ENCODE measurements at regions not wholly inside any gene's neighbourhood (a gene's known extent, or its start where the extent isn't known, plus 50 kb on each side); places are given as distances from the start of the nearest gene placed in this dataset.

GRCh38 chr6:105759946-105760345 is 326.2 kb upstream of the PRDM1 start:
- DNase-seq (ENCODE audit: low read depth in 1 of 2, low spot score in 1 of 2): peak in 1 of 2 experiments; percentile 48
- Histone ChIP-seq H3K9me3 (no peaks in the 10 kb centered on the region), H3K4me3 (no peak overlapping the region), H3K4me2 (peak overlapping the region; percentile 55), H3K4me1 (peaks cover 25% of the 10 kb centered on the region), H3K27ac (peak overlapping the region; percentile 42 to 47; a peak in 5 of 6 replicates)
- ATAC-seq: peak in 1 of 2 experiments; percentile 61; a peak in 2 of 6 replicates
- no peak for FAIRE-seq
- 40% methylated on average over 4 of the region's 4 CpGs for WGBS (ENCODE audit: missing lambda C conversion rate)
- CTCF ChIA-PET: no interaction called here
- POLR2A ChIA-PET: no interaction called here
- TF ChIP-seq HES2 (IDR thresholded peaks at IDR 0.05): no peak
- TF ChIP-seq MAFK (IDR thresholded peaks at IDR 0.05; ENCODE audit: partially characterized antibody): no peak
- TF ChIP-seq, protein P1, sequence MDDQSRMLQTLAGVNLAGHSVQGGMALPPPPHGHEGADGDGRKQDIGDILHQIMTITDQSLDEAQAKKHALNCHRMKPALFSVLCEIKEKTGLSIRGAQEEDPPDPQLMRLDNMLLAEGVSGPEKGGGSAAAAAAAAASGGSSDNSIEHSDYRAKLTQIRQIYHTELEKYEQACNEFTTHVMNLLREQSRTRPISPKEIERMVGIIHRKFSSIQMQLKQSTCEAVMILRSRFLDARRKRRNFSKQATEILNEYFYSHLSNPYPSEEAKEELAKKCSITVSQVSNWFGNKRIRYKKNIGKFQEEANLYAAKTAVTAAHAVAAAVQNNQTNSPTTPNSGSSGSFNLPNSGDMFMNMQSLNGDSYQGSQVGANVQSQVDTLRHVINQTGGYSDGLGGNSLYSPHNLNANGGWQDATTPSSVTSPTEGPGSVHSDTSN (IDR thresholded peaks at IDR 0.05): no peak
- no peak for TF ChIP-seq KDM5A (IDR thresholded peaks at IDR 0.05)
- no peak for TF ChIP-seq TP53 (CRISPR knock-in tag; IDR thresholded peaks at IDR 0.05)

DNA sequence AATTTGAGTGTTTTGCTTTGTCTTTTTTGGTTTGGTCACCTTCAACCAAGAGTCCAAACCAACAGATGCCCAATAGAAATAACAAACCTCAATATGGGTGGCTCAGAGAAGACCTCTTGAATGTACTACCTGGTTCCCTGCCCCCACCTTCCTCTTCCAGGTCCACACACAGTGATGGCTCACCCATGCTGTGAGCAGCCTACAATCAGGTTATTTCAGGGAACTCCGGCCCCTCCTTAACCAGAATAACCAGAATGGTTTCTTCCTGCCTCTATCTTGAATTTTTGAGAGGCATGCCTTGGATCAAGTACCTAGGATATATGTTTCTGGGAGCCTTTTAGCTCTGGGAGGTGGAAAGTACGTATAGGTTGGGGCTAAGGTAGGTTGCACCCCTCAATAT is 327.1 kb upstream of the PRDM1 start:
- Histone ChIP-seq H3K9me3 (no peaks in the 10 kb centered on the region), H3K4me2 (no peak overlapping the region), H3K4me1 (peaks cover 25% of the 10 kb centered on the region), H3K27ac (peak overlapping the region in 1 of 2 experiments; percentile 47; a peak in 2 of 6 replicates), H3K4me3 (no peak overlapping the region)
- POLR2A ChIA-PET: no interaction called here
- CTCF ChIA-PET: no interaction called here
- 96% methylated on average over 2 of the region's 2 CpGs for WGBS (ENCODE audit: missing lambda C conversion rate)
- TF ChIP-seq HOXB5 (CRISPR knock-in tag; IDR thresholded peaks at IDR 0.05): no peak
- no peak for TF ChIP-seq JUNB (IDR thresholded peaks at IDR 0.05)
- TF ChIP-seq RARB (CRISPR knock-in tag; IDR thresholded peaks at IDR 0.05): no peak
- no peak for TF ChIP-seq ZNF302 (CRISPR knock-in tag; IDR thresholded peaks at IDR 0.05)
- no peak for TF ChIP-seq SREBF2 (IDR thresholded peaks at IDR 0.05)
- no peak for TF ChIP-seq E2F6 (IDR thresholded peaks at IDR 0.05; ENCODE audit: borderline replicate concordance, low read depth)
- TF ChIP-seq, protein P2, sequence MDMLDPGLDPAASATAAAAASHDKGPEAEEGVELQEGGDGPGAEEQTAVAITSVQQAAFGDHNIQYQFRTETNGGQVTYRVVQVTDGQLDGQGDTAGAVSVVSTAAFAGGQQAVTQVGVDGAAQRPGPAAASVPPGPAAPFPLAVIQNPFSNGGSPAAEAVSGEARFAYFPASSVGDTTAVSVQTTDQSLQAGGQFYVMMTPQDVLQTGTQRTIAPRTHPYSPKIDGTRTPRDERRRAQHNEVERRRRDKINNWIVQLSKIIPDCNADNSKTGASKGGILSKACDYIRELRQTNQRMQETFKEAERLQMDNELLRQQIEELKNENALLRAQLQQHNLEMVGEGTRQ (IDR thresholded peaks at IDR 0.05): no peak
- TF ChIP-seq ESRRA (IDR thresholded peaks at IDR 0.05; ENCODE audit: borderline replicate concordance, low read length): no peak
- no peak for TF ChIP-seq ZSCAN20 (CRISPR knock-in tag; IDR thresholded peaks at IDR 0.05)
- TF ChIP-seq HEYL (CRISPR knock-in tag; IDR thresholded peaks at IDR 0.05): no peak
- TF ChIP-seq, protein P3, sequence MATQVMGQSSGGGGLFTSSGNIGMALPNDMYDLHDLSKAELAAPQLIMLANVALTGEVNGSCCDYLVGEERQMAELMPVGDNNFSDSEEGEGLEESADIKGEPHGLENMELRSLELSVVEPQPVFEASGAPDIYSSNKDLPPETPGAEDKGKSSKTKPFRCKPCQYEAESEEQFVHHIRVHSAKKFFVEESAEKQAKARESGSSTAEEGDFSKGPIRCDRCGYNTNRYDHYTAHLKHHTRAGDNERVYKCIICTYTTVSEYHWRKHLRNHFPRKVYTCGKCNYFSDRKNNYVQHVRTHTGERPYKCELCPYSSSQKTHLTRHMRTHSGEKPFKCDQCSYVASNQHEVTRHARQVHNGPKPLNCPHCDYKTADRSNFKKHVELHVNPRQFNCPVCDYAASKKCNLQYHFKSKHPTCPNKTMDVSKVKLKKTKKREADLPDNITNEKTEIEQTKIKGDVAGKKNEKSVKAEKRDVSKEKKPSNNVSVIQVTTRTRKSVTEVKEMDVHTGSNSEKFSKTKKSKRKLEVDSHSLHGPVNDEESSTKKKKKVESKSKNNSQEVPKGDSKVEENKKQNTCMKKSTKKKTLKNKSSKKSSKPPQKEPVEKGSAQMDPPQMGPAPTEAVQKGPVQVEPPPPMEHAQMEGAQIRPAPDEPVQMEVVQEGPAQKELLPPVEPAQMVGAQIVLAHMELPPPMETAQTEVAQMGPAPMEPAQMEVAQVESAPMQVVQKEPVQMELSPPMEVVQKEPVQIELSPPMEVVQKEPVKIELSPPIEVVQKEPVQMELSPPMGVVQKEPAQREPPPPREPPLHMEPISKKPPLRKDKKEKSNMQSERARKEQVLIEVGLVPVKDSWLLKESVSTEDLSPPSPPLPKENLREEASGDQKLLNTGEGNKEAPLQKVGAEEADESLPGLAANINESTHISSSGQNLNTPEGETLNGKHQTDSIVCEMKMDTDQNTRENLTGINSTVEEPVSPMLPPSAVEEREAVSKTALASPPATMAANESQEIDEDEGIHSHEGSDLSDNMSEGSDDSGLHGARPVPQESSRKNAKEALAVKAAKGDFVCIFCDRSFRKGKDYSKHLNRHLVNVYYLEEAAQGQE (IDR thresholded peaks at IDR 0.05): no peak
- TF ChIP-seq CHD2 (IDR thresholded peaks at IDR 0.05; ENCODE audit: low read length, partially characterized antibody): no peak
- TF ChIP-seq CBX8 (IDR thresholded peaks at IDR 0.05): no peak
- no peak for TF ChIP-seq POLR2AphosphoS2 (conservative IDR thresholded peaks at IDR 0.05; ENCODE audit: low read length)
- TF ChIP-seq JUN (IDR thresholded peaks at IDR 0.05): no peak
- TF ChIP-seq, protein P4, sequence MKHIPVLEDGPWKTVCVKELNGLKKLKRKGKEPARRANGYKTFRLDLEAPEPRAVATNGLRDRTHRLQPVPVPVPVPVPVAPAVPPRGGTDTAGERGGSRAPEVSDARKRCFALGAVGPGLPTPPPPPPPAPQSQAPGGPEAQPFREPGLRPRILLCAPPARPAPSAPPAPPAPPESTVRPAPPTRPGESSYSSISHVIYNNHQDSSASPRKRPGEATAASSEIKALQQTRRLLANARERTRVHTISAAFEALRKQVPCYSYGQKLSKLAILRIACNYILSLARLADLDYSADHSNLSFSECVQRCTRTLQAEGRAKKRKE (CRISPR knock-in tag; IDR thresholded peaks at IDR 0.05; ENCODE audit: low read depth): no peak
- no peak for TF ChIP-seq BHLHE40 (IDR thresholded peaks at IDR 0.05; ENCODE audit: low read depth, low read length)
- TF ChIP-seq CEBPB (IDR thresholded peaks at IDR 0.05): no peak
- DNase-seq (ENCODE audit: low read depth in 1 of 2, low spot score in 1 of 2) (no peak), ATAC-seq (no peak), FAIRE-seq (no peak)
